22Rv1 (cell line): ENCODE measurements at regions not wholly inside any gene's neighbourhood (a gene's known extent, or its start where the extent isn't known, plus 50 kb on each side); places are given as distances from the start of the nearest gene placed in this dataset.
"Not testable (repeated sequence)": the region's sequence is repeated elsewhere in the genome, so short reads cannot be mapped to it uniquely, and the experiment has no call there.

Experiments used
- H3K27ac ChIP-seq: fragments of 450-650 bp; 2 replicates; pipeline ENCODE4 v1.5.1; 2017
- CTCF ChIP-seq: fragments of 450-650 bp; IDR thresholded peaks from 2 replicates; pipeline ENCODE4 v1.5.1; 2017; ENCODE audit warnings: mild to moderate bottlenecking
- ZFX ChIP-seq: fragments of 450-650 bp; IDR thresholded peaks from 2 replicates; pipeline ENCODE4 v1.6.1; 2017; ENCODE audit warnings: antibody characterized with exemption, borderline replicate concordance

- TF ChIP-seq ZFX (no peak), CTCF (no peak)
- no peak overlapping the region for H3K27ac ChIP-seq
These were observed 176.5 kb upstream of the KCTD7 start for GRCh38 chr7:66452165-66452564.

DNA sequence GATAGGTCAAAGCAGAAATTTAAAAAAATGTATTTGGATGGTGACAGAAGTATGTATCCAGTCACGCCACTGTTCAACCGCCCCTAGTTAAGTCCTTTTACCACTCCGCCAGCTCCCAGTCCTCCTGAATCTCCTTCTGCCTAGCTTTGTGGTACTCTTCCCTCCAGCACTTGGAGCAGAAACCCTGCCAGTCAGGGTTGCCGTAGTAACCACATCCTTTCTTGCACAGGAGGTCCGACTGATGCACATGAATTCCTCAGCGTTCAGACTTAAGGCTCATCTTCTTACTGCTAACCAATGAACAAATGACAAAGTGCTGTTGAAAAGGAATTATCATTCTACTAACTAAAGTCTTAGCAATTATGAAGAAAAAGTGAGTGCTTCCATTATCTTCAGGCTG lies 175.3 kb upstream of the KCTD7 start:
- TF ChIP-seq CTCF (no peak), ZFX (no peak)
- H3K27ac ChIP-seq = no peak overlapping the region

GRCh38 chr7:66454600-66455225 lies 174.0 kb upstream of the KCTD7 start:
- no peak overlapping the region for H3K27ac ChIP-seq
- TF ChIP-seq ZFX (no peak), CTCF (no peak)

- not testable (repeated sequence) for H3K27ac ChIP-seq
These were observed 173.2 kb upstream of the KCTD7 start for GRCh38 chr7:66455432-66455831.

- H3K27ac ChIP-seq = not testable (repeated sequence)
These were observed 172.2 kb upstream of the KCTD7 start for GRCh38 chr7:66456431-66456830.

DNA sequence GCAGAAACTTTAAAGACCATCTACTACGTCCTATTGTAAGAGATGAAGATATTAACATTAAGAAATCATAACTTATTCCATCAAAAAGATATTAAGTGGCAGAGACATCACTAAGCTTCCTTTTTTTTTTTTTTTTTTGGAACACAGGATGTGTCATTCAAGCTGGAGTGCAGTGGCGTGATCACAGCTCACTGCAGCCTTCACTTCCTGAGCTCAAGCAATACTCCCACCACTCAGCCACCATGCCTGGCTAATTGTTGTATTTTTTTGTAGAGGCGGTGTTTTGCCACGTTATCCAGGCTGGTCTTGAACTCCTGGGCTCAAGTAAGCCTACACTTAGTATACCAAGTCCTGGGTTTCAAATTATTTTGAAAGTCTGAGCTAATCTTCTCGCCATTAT lies 169.7 kb upstream of the KCTD7 start:
- H3K27ac ChIP-seq = not testable (repeated sequence)

DNA sequence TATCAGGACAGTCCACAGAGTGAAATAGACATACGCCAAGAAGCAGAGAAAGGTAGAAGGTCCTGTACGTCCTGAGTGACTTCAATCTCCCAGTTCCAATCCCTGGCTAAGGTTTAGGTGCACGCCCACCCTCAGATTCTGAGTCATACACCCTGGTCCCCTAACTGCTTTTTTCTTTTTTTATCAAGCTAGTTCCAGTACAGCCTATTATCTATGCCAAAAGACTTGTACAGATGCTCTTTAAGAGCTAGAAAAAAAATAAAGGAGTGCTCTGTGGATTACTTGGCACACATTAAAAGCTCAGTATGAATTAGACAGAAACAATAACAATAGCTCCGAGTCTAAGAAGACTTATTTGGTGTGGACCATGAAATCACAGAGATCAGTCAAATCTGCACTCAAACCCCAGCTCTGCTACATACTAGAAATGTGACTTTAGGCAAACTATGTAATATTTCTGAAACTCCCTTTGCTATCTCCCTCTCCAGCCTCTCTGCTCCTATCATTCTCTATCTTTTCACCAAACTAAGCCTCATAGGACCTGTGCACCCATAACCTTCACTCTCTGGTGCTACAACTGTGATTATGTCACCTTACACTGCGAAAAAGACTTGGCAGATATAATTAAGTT lies 168.8 kb upstream of the KCTD7 start:
- not testable (repeated sequence) for H3K27ac ChIP-seq

GRCh38 chr7:66460921-66461361 lies 167.7 kb upstream of the KCTD7 start:
- H3K27ac ChIP-seq = no peak overlapping the region
- TF ChIP-seq ZFX (no peak), CTCF (no peak)

DNA sequence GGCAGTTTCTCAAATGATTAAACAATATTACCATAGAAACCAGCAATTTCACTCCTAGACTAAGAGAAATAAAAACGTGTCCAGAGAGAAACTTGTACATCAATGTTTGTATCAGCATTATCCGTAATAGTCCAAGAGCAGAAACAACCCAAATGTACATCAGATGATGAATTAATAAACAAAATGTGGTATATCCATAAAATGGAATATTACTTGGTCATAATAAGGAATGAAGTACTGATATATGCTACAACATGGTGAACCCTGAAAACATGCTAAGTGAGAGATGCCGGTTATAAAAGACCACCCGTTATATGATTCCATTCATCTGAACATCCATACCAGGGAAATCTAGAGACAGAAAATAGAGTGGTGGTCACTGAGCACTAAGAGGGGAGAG lies 167.3 kb upstream of the KCTD7 start:
- not testable (repeated sequence) for H3K27ac ChIP-seq

DNA sequence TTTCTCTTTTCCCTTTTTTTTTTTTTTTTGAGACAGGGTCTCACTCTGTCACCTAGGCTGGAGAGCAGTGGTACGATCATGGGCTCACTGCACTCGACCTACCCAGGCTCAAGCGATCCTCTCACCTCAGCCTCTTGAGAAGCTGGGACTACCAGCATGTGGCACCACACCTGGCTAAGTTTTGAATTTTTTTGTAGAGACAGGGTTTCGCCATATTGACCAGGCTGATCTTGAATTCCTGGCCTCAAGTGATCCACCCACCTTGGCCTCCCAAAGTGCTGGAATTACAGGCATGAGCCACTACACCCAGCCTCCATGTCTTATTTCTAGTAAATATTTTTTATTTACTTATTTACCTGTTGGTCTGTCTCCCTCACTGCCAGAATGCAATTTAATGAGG lies 165.8 kb upstream of the KCTD7 start:
- H3K27ac ChIP-seq = not testable (repeated sequence)

DNA sequence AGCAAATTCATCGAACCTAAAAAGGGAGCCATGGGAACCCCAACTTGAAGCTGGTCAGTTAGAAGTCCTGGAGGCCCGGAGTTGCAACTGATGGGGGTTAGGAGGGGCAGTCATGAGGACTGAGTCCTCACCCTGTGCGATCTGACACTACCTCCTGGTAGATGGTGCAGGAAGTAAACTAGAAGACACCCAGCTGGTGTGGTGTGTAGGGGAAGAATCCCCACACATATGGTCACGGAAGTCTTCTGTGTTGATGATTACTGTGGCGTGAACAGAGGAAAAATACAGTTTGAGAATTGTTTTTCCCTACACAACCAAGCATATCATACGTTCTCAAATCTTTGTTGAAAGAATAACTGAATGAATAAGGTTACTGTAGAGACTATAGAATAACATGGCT lies 164.6 kb upstream of the KCTD7 start:
- TF ChIP-seq CTCF (no peak), ZFX (no peak)
- H3K27ac ChIP-seq = no peak overlapping the region
